Right lobe of liver (tissue), 6 donors: ENCODE measurements at regions not wholly inside any gene's neighbourhood (a gene's known extent, or its start where the extent isn't known, plus 50 kb on each side); places are given as distances from the start of the nearest gene placed in this dataset.

Experiments
- ATAC-seq, 4 donors: fragments of 200-7000 bp; cut with Tn5 transposase; one replicate each; pipeline ENCODE4 v1.9.1; 2020; ENCODE audit warnings: mild to moderate bottlenecking in 4 of 4, moderate library complexity in 4 of 4
- DNase-seq, 3 donors: peaks; one replicate each; pipeline ENCODE4 v3.0.0-alpha.2; 2020
- H3K27ac ChIP-seq, 3 donors: fragments of 200-600 bp; one replicate each; pipeline ENCODE4 v1.8.0; 2022
- H3K27me3 ChIP-seq, 2 donors: fragments of 200-600 bp; one replicate each; pipeline ENCODE4 v1.8.0; 2022
- H3K36me3 ChIP-seq, 4 donors: fragments of 200-600 bp; sonication (generic) in 1 of 4; one replicate each; pipeline versions ENCODE4 v1.5.1 to v1.8.0; 2017 to 2022; ENCODE audit warnings: control low read depth in 1 of 4
- H3K4me1 ChIP-seq, 4 donors: fragments of 200-600 bp; sonication (generic) in 1 of 4; one replicate each; pipeline versions ENCODE4 v1.5.1 to v1.8.0; 2017 to 2022; ENCODE audit warnings: control low read depth in 1 of 4
- H3K4me3 ChIP-seq, 3 donors: fragments of 200-600 bp; one replicate each; pipeline ENCODE4 v1.8.0; 2022
- H3K9me3 ChIP-seq, 4 donors: fragments of 200-600 bp; sonication (generic) in 1 of 4; one replicate each; pipeline versions ENCODE4 v1.5.1 to v1.8.0; 2017 to 2022; ENCODE audit warnings: control low read depth in 1 of 4
- POLR2A ChIP-seq: fragments of 450-650 bp; IDR thresholded peaks from one replicate; pipeline ENCODE4 v1.6.1; 2017; ENCODE audit warnings: antibody characterized with exemption, mild to moderate bottlenecking
- WGBS: methylation state at CpG from one replicate; pipeline ENCODE4 v1.1.6; 2018; ENCODE audit warnings: low coverage, low lambda C conversion rate; ENCODE audit not compliant: insufficient coverage; ENCODE audit errors: missing lambda C conversion rate; 5-methylcytosine and 5-hydroxymethylcytosine counted together
- intact Hi-C, 2 donors: fragments of 100-400 bp; cut with DNase I; formaldehyde crosslinking; loops; one replicate each; pipeline versions ENCODE4 v1.11.2 to v1.14.1; 2022
- TF ChIP-seq, protein P1 (sequence below), 4 donors: fragments of 200-600 bp in 3 of 4; fragments of 450-650 bp in 1 of 4; IDR thresholded peaks; one replicate each; pipeline versions ENCODE4 v1.5.1 to v1.8.0; 2016 to 2022; ENCODE audit warnings: antibody characterized with exemption in 4 of 4, mild to moderate bottlenecking in 2 of 4
- donor health status: DM: no; HTN: yes; CAD: no.
- donor health status: DM: no; HTN: no; CAD: no.
- donor health status: DM: no; HTN: no; CAD: no.
- donor health status: DM: no; HTN: yes; CAD: no.
- donor health status: DM: no; HTN: yes; CAD: no.

DNA sequence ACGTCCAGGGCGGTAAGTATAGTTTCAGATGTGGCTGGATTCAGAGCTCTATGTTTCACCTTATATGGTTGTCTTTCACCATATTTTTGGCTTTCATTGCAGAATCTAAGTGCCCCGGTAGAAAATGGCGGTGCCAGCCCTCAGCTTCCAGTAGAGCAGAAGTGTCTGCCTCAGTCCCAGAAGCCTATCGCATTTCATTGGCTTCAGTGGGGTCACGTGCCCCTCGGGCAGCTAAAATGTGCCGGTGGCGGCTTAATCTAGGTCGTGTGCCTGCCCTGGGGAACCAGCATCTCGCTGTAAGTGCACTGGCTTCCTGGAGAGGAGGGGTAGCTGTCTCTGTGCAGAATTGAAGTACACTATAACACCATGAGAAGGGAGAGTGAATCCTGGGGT is 107.4 kb upstream of the MAGI3 start:
- intact Hi-C loops = no loop called here
- ATAC-seq (no peak), DNase-seq (no peak)
- Histone ChIP-seq H3K4me1 (no peaks in the 10 kb centered on the region), H3K27me3 (no peaks in the 10 kb centered on the region), H3K36me3 (no peaks in the 10 kb centered on the region), H3K4me3 (no peak overlapping the region), H3K9me3 (no peaks in the 10 kb centered on the region), H3K27ac (no peak overlapping the region)
- TF ChIP-seq POLR2A = no peak
- TF ChIP-seq, protein P1, sequence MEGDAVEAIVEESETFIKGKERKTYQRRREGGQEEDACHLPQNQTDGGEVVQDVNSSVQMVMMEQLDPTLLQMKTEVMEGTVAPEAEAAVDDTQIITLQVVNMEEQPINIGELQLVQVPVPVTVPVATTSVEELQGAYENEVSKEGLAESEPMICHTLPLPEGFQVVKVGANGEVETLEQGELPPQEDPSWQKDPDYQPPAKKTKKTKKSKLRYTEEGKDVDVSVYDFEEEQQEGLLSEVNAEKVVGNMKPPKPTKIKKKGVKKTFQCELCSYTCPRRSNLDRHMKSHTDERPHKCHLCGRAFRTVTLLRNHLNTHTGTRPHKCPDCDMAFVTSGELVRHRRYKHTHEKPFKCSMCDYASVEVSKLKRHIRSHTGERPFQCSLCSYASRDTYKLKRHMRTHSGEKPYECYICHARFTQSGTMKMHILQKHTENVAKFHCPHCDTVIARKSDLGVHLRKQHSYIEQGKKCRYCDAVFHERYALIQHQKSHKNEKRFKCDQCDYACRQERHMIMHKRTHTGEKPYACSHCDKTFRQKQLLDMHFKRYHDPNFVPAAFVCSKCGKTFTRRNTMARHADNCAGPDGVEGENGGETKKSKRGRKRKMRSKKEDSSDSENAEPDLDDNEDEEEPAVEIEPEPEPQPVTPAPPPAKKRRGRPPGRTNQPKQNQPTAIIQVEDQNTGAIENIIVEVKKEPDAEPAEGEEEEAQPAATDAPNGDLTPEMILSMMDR (IDR thresholded peaks at IDR 0.05) = no peak
- WGBS = 67% methylated on average over 4 of the region's 11 CpGs

DNA sequence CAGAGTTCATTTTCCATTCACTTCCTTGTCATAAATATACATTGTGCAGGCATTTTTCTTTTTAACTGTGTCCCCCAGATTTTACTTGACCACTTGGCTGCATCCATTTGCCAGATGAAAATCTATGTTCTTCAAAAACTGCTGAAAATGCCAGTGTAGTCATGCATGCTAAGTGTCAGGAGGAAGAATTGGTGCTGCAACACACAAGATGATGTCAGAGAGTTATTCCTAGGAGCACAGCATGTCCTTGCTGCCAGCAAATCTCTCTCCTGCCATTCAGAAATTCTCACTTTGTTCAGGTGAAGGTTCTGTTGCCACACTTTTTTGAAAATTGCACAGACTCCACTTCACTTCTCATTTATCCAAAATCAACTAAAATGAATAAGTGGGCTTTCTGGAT is 106.4 kb upstream of the MAGI3 start:
- DNase-seq = no peak
- intact Hi-C loops = no loop called here

DNA sequence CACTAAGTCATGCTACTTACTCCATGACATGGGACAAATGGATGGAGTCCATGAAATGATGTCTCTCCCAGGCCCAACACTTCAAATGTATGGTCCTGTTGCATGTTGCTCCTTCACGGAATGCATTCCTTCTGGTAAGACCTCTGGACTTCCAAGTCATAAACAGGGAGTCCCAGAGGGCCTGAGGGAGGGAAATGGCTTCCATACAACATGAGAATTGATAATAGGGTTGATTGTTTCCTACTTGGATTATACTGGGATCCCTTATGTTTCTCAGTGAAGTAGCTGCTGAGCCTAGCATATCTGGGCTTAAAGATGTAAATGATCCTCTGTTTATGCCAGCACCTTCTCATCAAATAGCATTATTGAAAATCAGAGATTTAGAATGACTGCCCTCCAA is 104.2 kb upstream of the MAGI3 start:
- TF ChIP-seq, protein P1 (IDR thresholded peaks at IDR 0.05) = no peak
- no peak for TF ChIP-seq POLR2A
- 63% methylated on average over 1 of the region's 1 CpG for WGBS
- Histone ChIP-seq H3K9me3 (no peaks in the 10 kb centered on the region), H3K27me3 (no peaks in the 10 kb centered on the region), H3K4me3 (no peak overlapping the region), H3K36me3 (no peaks in the 10 kb centered on the region), H3K27ac (no peak overlapping the region), H3K4me1 (no peaks in the 10 kb centered on the region)
- ATAC-seq (no peak), DNase-seq (no peak)
- intact Hi-C loops = no loop called here

More for the DNA sequence above, 106.4 kb upstream of the MAGI3 start:
- Histone ChIP-seq H3K36me3 (no peaks in the 10 kb centered on the region), H3K4me1 (no peaks in the 10 kb centered on the region), H3K9me3 (no peaks in the 10 kb centered on the region), H3K27me3 (no peaks in the 10 kb centered on the region), H3K4me3 (no peak overlapping the region), H3K27ac (no peak overlapping the region)
- no peak for ATAC-seq
- no peak for TF ChIP-seq POLR2A
- TF ChIP-seq, protein P1 (IDR thresholded peaks at IDR 0.05) = no peak

DNA sequence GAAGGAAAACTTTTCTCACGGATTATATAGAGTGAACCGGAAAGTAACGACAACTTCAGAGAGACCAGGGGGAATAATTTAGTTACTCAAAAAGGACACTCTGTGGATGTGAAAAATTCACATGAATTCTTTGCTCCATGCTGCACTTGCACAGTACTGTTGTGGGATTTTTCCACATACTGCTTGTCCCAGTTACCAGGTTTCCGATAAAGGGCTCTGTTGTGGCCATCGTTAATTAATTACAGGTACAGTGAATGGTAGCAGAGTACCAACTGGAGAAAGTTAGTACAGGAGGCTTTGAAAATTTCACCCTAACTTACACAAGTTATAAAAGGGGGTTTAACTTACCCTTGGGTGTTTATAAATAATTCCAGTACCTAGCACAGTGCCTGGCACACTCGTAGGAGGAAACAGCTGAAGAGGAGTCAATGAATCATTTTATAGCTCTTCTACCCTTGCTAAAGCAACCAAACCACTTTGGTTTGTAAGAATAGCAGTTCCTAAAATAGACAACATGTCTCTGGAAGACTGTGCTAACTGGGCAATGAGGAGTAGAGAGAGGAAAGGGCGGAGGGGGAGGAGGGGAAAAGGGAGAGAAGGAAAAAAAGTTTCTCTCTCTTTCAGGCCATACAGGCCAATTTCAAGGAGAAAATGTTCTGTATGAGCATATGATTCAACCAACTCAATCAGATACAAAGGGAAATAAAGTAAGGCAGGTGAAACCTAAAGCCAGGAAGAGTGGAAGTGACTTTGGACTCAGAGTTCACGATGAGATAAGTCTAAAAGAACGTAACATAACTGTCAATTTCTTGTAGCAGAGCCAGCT is 98.3 kb upstream of the MAGI3 start:
- peak; percentile 58 to 91 (median 75) for ATAC-seq
- Histone ChIP-seq H3K36me3 (no peaks in the 10 kb centered on the region), H3K27me3 (no peaks in the 10 kb centered on the region), H3K4me1 (peaks cover 0 to 10% (median 0%) of the 10 kb centered on the region in 4 donors), H3K9me3 (no peaks in the 10 kb centered on the region), H3K4me3 (peak overlapping the region in 1 of 3 donors; percentile 17), H3K27ac (peak overlapping the region in 1 of 3 donors; percentile 7)
- TF ChIP-seq POLR2A = no peak
- TF ChIP-seq, protein P1 (IDR thresholded peaks at IDR 0.05) = no peak
- DNase-seq = no peak
- intact Hi-C loops = no loop called here
- 65% methylated on average over 9 of the region's 9 CpGs for WGBS
